CD8-positive, alpha-beta memory T cell (primary cell): ENCODE measurements at regions not wholly inside any gene's neighbourhood (a gene's known extent, or its start where the extent isn't known, plus 50 kb on each side); places are given as distances from the start of the nearest gene placed in this dataset.

Experiments used
- CTCF ChIA-PET: fragments of 350-600 bp; sonication (Branson Sonifier 250); formaldehyde crosslinking; loops from one replicate; lab custom pipeline; 2021; ENCODE audit warnings: antibody characterized with exemption; lab: Charles Lee
- POLR2A ChIA-PET: fragments of 350-600 bp; sonication (Branson Sonifier 250); formaldehyde crosslinking; loops from one replicate; lab custom pipeline; 2021; ENCODE audit warnings: antibody characterized with exemption; lab: Charles Lee
- DNase-seq, 5 donors: peaks; one replicate each; pipeline versions ENCODE4 v3.0.0 to v3.0.0-alpha.2; 2020 to 2022; ENCODE audit warnings: mixed read lengths in 1 of 5
- H3K27ac ChIP-seq: one replicate; pipeline ENCODE4 v1.7.0; 2013; ENCODE audit warnings: low read depth, mild to moderate bottlenecking, low read length, moderate library complexity
- H3K27me3 ChIP-seq: 2 replicates; pipeline ENCODE4 v1.7.0; 2013; ENCODE audit warnings: low read length, mild to moderate bottlenecking; ENCODE audit not compliant: insufficient read depth, poor library complexity, severe bottlenecking
- H3K36me3 ChIP-seq: 2 replicates; pipeline ENCODE4 v1.7.0; 2013; ENCODE audit warnings: mild to moderate bottlenecking, low read length, moderate library complexity; ENCODE audit not compliant: insufficient read depth
- H3K4me1 ChIP-seq: 2 replicates; pipeline ENCODE4 v1.7.0; 2013; ENCODE audit warnings: mild to moderate bottlenecking, low read length, moderate library complexity; ENCODE audit not compliant: insufficient read depth
- H3K4me3 ChIP-seq: 2 replicates; pipeline ENCODE4 v1.7.0; 2013; ENCODE audit warnings: mild to moderate bottlenecking, low read length
- H3K9me3 ChIP-seq: 2 replicates; pipeline ENCODE4 v1.7.0; 2013; ENCODE audit warnings: mild to moderate bottlenecking, low read length
- H3K27ac Mint-ChIP-seq, 8 donors: one replicate each; pipeline ENCODE4 v1.8.0; 2020 to 2021; ENCODE audit warnings: mixed read lengths in 8 of 8, mild to moderate bottlenecking in 6 of 8, inconsistent platforms in 3 of 8, moderate library complexity in 3 of 8
- H3K27me3 Mint-ChIP-seq, 2 donors: one replicate each; pipeline ENCODE4 v1.8.0; 2020 to 2021; ENCODE audit warnings: mixed read lengths in 2 of 2, mild to moderate bottlenecking in 1 of 2, moderate library complexity in 1 of 2
- H3K36me3 Mint-ChIP-seq, 3 donors: one replicate each; pipeline ENCODE4 v1.8.0; 2020 to 2021; ENCODE audit warnings: mixed read lengths in 3 of 3, inconsistent platforms in 1 of 3, mild to moderate bottlenecking in 1 of 3
- H3K4me1 Mint-ChIP-seq, 3 donors: one replicate each; pipeline ENCODE4 v1.8.0; 2020 to 2021; ENCODE audit warnings: mixed read lengths in 3 of 3, inconsistent platforms in 1 of 3, mild to moderate bottlenecking in 1 of 3
- H3K4me3 Mint-ChIP-seq, 7 donors: one replicate each; pipeline ENCODE4 v1.8.0; 2020 to 2021; ENCODE audit warnings: mixed read lengths in 7 of 7, mild to moderate bottlenecking in 6 of 7, moderate library complexity in 4 of 7, inconsistent platforms in 2 of 7
- H3K9me3 Mint-ChIP-seq, 5 donors: one replicate each; pipeline ENCODE4 v1.8.0; 2020 to 2022; ENCODE audit warnings: mixed read lengths in 5 of 5, mild to moderate bottlenecking in 3 of 5, moderate library complexity in 2 of 5, inconsistent platforms in 1 of 5

- no peak overlapping the region for H3K27ac Mint-ChIP-seq
These were observed 122.6 kb upstream of the TWIST2 start for GRCh38 chr2:238725298-238725697.

GRCh38 chr2:238726670-238727584 is 121.0 kb upstream of the TWIST2 start:
- ChIA-PET CTCF (no interaction called here), POLR2A (no interaction called here)
- H3K9me3 ChIP-seq, result no peaks in the 10 kb centered on the region
- no peak for DNase-seq
- Mint-ChIP-seq H3K36me3 (no peaks in the 10 kb centered on the region), H3K4me3 (no peak overlapping the region), H3K27ac (no peak overlapping the region), H3K4me1 (no peaks in the 10 kb centered on the region), H3K27me3 (peaks cover 2 to 24% of the 10 kb centered on the region in 2 donors), H3K9me3 (peaks cover 0 to 8% (median 3%) of the 10 kb centered on the region in 5 donors)
- H3K4me1 ChIP-seq, result no peaks in the 10 kb centered on the region
- no peak overlapping the region for H3K27ac ChIP-seq
- H3K27me3 ChIP-seq, result no peaks in the 10 kb centered on the region
- no peaks in the 10 kb centered on the region for H3K36me3 ChIP-seq
- no peak overlapping the region for H3K4me3 ChIP-seq

More at GRCh38 chr2:238725298-238725697, 122.6 kb upstream of the TWIST2 start:
- Histone ChIP-seq H3K27me3 (peaks cover 2% of the 10 kb centered on the region), H3K36me3 (no peaks in the 10 kb centered on the region), H3K27ac (no peak overlapping the region), H3K4me3 (no peak overlapping the region), H3K4me1 (no peaks in the 10 kb centered on the region), H3K9me3 (no peaks in the 10 kb centered on the region)
- no peaks in the 10 kb centered on the region for H3K4me1 Mint-ChIP-seq
- H3K27me3 Mint-ChIP-seq, result peaks cover 6 to 25% of the 10 kb centered on the region in 2 donors
- H3K4me3 Mint-ChIP-seq, result no peak overlapping the region
- peaks cover 0 to 5% (median 1%) of the 10 kb centered on the region in 5 donors for H3K9me3 Mint-ChIP-seq
- H3K36me3 Mint-ChIP-seq, result no peaks in the 10 kb centered on the region
- POLR2A ChIA-PET, result no interaction called here
- CTCF ChIA-PET, result no interaction called here
- DNase-seq, result no peak

GRCh38 chr2:238727585-238728329 is 120.1 kb upstream of the TWIST2 start:
- no peak overlapping the region for H3K27ac ChIP-seq
- H3K4me1 ChIP-seq, result no peaks in the 10 kb centered on the region
- no peak overlapping the region for H3K4me3 Mint-ChIP-seq
- no peaks in the 10 kb centered on the region for H3K9me3 ChIP-seq
- peaks cover 2 to 24% of the 10 kb centered on the region in 2 donors for H3K27me3 Mint-ChIP-seq
- no peak overlapping the region for H3K4me3 ChIP-seq
- no peaks in the 10 kb centered on the region for H3K4me1 Mint-ChIP-seq
- H3K9me3 Mint-ChIP-seq, result peaks cover 0 to 8% (median 3%) of the 10 kb centered on the region in 5 donors
- POLR2A ChIA-PET, result no interaction called here
- no peak for DNase-seq
- H3K27me3 ChIP-seq, result no peaks in the 10 kb centered on the region
- H3K27ac Mint-ChIP-seq, result no peak overlapping the region
- H3K36me3 ChIP-seq, result no peaks in the 10 kb centered on the region
- CTCF ChIA-PET, result no interaction called here
- H3K36me3 Mint-ChIP-seq, result no peaks in the 10 kb centered on the region

- ChIA-PET CTCF (no interaction called here), POLR2A (no interaction called here)
- no peaks in the 10 kb centered on the region for H3K4me1 ChIP-seq
- H3K27ac ChIP-seq, result no peak overlapping the region
- Mint-ChIP-seq H3K27me3 (peaks cover 2 to 21% of the 10 kb centered on the region in 2 donors), H3K4me1 (no peaks in the 10 kb centered on the region), H3K36me3 (no peaks in the 10 kb centered on the region), H3K9me3 (peaks cover 0 to 8% (median 3%) of the 10 kb centered on the region in 5 donors), H3K27ac (no peak overlapping the region), H3K4me3 (no peak overlapping the region)
- no peaks in the 10 kb centered on the region for H3K27me3 ChIP-seq
- DNase-seq, result no peak
- no peaks in the 10 kb centered on the region for H3K9me3 ChIP-seq
- no peak overlapping the region for H3K4me3 ChIP-seq
- H3K36me3 ChIP-seq, result no peaks in the 10 kb centered on the region
These were observed 119.3 kb upstream of the TWIST2 start for GRCh38 chr2:238728330-238729260.

GRCh38 chr2:238729261-238729935 is 118.5 kb upstream of the TWIST2 start:
- no peaks in the 10 kb centered on the region for H3K27me3 ChIP-seq
- Mint-ChIP-seq H3K9me3 (peaks cover 0 to 8% (median 3%) of the 10 kb centered on the region in 5 donors), H3K27ac (no peak overlapping the region), H3K4me1 (no peaks in the 10 kb centered on the region), H3K4me3 (no peak overlapping the region), H3K27me3 (peaks cover 2 to 18% of the 10 kb centered on the region in 2 donors), H3K36me3 (no peaks in the 10 kb centered on the region)
- no peak overlapping the region for H3K27ac ChIP-seq
- H3K36me3 ChIP-seq, result no peaks in the 10 kb centered on the region
- H3K9me3 ChIP-seq, result no peaks in the 10 kb centered on the region
- ChIA-PET CTCF (no interaction called here), POLR2A (no interaction called here)
- no peak for DNase-seq
- no peaks in the 10 kb centered on the region for H3K4me1 ChIP-seq
- H3K4me3 ChIP-seq, result no peak overlapping the region

- Mint-ChIP-seq H3K9me3 (peaks cover 0 to 8% (median under 1%) of the 10 kb centered on the region in 5 donors), H3K27ac (no peak overlapping the region), H3K4me3 (no peak overlapping the region), H3K27me3 (peaks cover 4 to 11% of the 10 kb centered on the region in 2 donors), H3K36me3 (no peaks in the 10 kb centered on the region), H3K4me1 (no peaks in the 10 kb centered on the region)
- CTCF ChIA-PET, result no interaction called here
- POLR2A ChIA-PET, result no interaction called here
- no peak overlapping the region for H3K27ac ChIP-seq
- H3K4me3 ChIP-seq, result no peak overlapping the region
- H3K9me3 ChIP-seq, result no peaks in the 10 kb centered on the region
- no peak for DNase-seq
- no peaks in the 10 kb centered on the region for H3K36me3 ChIP-seq
- no peaks in the 10 kb centered on the region for H3K4me1 ChIP-seq
- no peaks in the 10 kb centered on the region for H3K27me3 ChIP-seq
These were observed 117.8 kb upstream of the TWIST2 start for GRCh38 chr2:238730001-238730669.

- no peak overlapping the region for H3K27ac Mint-ChIP-seq
- no peaks in the 10 kb centered on the region for H3K9me3 ChIP-seq
- H3K36me3 Mint-ChIP-seq, result no peaks in the 10 kb centered on the region
- no peak for DNase-seq
- no peaks in the 10 kb centered on the region for H3K4me1 Mint-ChIP-seq
- no peak overlapping the region for H3K27ac ChIP-seq
- H3K36me3 ChIP-seq, result no peaks in the 10 kb centered on the region
- peaks cover 4 to 10% of the 10 kb centered on the region in 2 donors for H3K27me3 Mint-ChIP-seq
- no peaks in the 10 kb centered on the region for H3K27me3 ChIP-seq
- H3K4me1 ChIP-seq, result no peaks in the 10 kb centered on the region
- POLR2A ChIA-PET, result no interaction called here
- H3K9me3 Mint-ChIP-seq, result peaks cover 0 to 8% (median 0%) of the 10 kb centered on the region in 5 donors
- H3K4me3 Mint-ChIP-seq, result no peak overlapping the region
- H3K4me3 ChIP-seq, result no peak overlapping the region
- CTCF ChIA-PET, result no interaction called here
These were observed 117.0 kb upstream of the TWIST2 start for GRCh38 chr2:238730881-238731280.
